ENCODE measurements at regions not wholly inside any gene's neighbourhood (a gene's known extent, or its start where the extent isn't known, plus 50 kb on each side); places are given as distances from the start of the nearest gene placed in this dataset.

DNA sequence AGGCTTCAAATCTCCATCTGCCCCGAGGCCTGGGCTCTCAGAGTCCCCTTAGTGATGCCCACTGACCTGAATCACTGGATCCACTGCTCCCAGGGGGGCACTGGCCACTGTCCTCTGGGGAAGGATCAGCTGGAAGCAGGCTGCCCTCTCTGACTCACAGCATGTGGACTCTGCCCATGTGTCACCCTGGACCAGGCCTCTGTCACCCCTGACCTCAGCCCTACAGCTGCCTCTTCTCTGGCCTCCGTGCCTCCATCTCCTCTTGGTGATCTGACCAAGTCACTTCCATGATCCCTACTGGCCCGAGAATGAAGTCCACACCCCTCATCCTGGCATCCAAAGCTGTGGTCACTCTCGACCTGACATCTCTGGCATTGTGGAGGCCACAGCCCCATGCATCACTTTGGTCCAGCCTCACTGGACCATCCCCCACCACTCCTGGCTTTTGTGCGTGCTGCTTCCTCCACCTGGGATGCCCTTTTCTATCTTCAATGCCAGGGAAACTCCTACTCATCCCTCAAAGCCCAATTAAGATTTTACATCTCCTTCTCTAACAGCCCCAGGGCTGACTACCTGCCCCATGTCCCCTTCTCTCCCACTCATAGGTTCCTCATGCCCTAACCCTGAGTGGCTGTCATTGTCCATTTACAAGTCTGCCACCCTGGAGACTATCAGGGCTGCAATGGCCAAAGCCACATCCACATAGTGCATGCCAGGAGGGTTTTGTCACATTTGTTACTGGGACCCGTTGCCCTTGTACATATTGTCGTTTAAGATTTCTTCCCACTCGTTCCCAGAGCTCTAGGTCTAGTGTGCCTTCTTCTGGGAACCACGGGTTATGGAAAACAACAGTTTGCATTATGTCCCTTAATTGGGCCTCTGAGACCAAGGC is 685.0 kb downstream of the MATN1 start:
- FAIRE-seq (no peak), DNase-seq (ENCODE audit: insufficient read length, low spot score) (no peak)

DNA sequence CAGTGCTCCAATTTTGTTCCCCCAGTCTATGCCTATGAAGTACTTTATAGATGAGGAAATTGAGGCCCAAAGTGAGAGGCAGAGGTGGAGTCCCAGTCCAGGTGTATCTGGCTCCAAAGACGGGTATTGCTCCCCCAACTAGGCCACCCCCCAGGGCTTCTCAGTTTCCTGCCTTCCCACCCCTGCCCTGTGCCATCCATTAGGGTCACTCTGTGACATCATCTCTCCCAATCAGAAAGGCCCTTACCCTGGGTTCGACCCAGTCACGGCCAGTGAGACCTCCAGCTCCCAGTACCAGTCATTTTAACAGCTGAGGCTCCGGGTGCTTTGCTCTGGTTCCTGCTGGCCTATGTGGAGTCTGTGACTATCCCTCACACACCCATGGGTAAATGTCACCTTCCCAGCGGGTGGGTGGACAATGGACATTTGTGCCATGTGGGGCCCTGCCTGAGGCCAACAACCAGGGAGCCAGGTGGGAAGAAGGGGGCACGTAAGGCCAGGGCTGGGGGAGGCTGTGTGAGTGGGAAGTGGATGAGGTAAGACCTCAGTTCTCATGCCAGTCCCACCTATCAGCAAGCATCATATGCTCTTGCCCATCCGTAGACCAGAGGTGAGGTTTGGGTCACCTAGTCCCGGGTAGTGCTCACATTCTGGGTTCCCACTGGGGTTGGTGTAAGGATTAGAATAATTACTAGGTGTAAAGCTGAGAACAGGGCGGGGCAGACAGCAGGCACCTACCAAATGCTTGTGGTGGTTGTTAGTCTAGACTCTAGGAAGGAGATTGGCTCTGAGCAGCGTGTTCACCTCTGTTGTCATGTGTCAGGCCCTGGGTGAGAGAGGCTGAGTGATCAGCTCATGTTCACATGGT is 685.9 kb downstream of the MATN1 start:
- FAIRE-seq (no peak), DNase-seq (ENCODE audit: insufficient read length, low spot score) (no peak)

DNA sequence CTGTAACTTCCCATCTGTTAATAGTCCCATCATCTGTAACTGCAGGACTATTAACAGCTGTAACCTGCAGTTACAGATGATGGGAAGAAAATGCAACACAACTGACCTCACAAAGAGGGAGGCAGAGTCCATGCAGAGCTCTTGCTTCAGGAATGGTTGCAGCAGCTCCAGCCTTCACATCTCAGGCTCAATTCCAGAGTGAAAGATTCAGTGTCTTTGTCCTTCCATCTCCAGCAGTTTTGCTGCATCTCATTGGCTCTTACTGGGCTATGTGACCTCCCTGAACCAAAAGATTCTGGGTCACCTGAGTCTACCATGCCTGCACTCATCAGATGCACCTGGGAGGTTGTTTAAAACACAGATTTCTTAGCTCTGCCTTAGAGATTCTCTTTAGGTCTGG is 686.7 kb downstream of the MATN1 start:
- FAIRE-seq (no peak), DNase-seq (ENCODE audit: insufficient read length, low spot score) (no peak)

DNA sequence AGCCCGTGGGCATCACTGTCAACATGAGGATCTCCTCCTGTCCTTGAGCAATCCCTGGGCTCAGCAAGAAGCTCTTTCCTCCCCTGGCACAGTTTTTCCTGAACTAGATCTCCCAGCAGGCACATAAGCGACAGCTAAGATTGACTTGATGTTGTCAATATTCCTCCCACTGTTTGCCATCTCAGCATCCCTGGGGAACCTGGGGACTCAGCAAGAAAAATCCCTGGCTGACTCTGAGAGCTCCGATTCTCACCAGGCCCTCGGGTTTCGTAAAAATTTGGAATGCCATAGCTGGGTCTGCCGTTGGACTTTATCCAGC is 687.2 kb downstream of the MATN1 start:
- DNase-seq (ENCODE audit: insufficient read length, low spot score) (no peak), FAIRE-seq (no peak)

DNA sequence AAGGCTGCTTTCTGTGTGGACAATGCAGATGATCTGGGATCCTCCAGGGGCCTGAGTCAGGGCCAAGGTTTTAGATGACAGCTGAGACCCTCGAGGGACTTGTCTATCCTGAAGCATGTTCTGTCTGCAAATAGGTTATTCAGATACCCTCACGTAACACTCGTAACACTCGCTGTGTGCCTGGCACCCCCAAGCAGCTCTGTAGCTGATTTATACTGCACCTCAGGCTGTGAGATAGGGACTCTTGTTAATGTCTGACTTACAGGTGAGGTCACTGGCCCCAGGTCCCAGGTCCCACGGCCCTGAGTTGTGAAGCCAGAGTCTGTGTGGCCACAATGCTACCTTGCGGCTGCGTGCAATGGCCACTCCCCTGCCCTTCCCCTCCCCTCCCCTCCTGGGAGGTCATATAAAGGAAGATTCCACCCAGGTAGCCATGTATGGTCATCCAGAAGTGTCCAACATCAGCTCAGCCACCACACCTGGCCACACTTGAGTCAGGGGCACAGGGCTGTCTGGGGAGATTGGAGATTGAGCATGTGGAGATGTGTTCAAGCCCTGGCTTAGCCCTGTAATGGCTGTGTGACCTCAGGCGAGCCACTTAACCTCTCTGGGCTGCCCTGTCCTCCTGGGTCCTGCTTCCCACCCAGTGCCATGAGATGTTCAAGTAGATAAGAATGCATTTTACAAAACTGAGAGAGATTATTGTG is 687.7 kb downstream of the MATN1 start:
- DNase-seq (ENCODE audit: insufficient read length, low spot score) (no peak), FAIRE-seq (no peak)

DNA sequence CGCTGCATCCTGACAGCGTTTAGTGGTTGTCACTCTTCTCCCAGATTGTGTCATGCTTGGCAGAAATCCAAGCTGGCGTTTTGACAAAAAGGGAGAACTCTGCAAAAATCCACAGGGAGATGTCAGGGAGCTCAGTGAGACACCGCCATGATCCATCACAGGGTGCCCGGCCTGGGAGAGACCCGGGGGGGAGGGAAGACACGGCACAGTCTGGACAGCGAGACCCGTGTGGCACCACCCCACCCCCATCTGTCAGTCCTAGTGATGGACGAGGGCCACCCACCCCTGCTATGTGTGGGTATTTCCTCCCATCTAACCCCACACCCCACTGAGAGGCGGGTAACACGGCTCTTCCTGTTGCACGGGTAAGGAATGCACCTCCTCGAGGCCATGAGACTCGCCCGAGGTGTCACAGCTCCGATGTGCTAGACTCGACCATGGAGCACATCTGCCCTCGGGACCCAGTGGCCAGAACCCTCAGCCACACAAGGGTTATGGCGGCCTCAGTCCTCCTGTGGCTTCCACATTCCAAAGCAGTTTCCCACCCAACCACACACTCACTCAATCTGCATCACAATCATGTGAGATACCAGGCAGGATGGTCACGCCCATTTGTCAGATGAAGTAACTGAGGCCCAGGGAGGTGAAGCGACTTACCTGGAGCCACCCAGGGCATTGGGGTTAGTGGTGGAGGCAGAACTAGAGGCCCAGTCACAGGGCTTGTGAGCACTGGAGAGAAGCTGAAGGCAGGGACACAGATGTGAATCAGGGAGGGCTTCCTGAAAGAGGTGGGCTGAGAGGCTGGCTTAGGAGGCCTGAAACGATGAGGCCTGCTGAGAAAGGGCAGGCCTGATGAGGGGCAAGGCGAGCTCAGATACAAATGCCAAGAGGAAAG is 688.5 kb downstream of the MATN1 start:
- DNase-seq (ENCODE audit: insufficient read length, low spot score), result peak; percentile 24
- FAIRE-seq, result no peak

DNA sequence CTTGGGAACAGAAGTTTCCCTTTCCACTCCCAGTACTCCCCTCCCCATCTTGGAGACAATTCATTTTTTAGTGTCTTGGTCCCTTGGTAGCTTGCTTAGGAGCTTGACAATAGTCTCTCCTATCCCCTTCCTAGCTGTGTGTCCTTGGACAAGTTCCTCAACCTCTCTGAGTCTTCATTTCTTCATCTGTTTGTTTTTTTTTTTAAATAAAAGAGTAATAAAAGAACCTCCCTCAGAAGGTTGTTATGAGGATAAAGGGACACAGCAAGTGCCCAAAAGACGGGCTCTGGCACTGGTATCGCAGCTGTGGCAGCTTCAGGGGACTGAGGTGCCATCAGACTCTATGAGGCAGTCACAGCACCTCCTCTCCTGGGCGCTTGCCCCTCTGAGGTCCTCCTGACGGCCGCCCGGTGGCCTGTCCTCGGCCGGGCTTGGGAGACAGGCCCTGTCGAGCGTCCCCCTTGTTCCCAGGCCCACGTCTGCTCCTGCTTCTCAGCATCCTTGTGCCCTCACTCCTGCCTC is 689.2 kb downstream of the MATN1 start:
- FAIRE-seq (no peak), DNase-seq (ENCODE audit: insufficient read length, low spot score) (no peak)

DNA sequence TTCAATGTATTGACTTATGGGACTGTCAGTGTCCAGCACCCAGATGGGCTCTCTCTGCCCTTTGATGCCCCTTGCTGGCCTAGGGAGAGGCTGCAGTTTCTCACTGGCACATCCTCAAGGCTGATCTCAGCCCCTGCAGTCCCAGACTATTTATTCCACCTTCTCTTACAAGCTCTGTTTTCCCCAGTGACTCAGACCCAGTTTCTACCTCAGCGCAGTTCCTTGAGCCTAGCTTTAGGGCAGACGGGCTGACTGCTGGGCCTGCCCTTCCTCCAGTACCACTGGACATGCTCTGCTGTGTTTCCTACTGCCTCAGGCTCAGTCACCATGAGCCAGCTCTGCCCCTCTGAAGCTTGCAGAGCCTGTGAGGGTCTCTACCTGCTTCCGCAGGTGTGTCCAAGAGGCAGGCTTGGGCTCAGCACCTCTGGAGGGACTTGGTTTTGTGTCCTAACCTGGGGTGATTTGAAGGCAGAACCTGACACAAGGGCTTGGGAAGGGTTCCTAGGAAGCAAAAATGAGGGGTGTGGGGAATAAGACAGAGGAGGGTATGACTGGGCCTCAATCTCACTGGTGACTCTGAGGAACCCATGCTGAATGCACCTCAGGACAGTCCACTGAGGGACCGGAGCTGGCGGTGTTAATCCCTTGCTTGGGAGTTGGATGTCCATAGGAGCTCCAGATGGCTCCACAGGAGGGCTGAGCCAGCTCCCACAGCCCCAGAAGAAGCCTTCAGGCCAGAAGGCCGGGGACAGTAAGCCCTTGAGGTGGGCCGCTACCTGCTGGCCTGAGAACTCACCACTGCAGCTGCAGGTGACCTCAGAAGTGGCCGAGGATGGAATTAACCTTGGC is 689.9 kb downstream of the MATN1 start:
- no peak for FAIRE-seq
- no peak for DNase-seq (ENCODE audit: insufficient read length, low spot score)

DNA sequence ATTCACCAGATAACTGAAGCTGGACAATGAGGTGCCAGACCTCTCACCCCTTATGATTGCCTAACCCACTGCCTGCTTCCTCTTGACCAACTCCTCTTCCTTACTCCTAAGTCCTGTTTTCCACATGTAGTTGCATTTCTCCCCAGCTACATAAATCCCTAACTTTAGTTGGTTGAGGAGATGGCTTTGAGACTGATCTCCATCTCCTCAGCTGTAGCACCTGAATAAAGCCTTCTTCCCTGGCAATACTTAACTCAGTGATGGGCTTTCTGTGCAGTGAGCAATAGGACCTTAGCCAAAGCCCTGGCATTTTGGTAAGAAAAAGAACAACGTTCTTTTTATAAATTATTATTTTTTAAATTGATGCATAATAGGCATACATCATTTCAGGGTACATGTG is 691.1 kb downstream of the MATN1 start:
- FAIRE-seq (no peak), DNase-seq (ENCODE audit: insufficient read length, low spot score) (no peak)

DNA sequence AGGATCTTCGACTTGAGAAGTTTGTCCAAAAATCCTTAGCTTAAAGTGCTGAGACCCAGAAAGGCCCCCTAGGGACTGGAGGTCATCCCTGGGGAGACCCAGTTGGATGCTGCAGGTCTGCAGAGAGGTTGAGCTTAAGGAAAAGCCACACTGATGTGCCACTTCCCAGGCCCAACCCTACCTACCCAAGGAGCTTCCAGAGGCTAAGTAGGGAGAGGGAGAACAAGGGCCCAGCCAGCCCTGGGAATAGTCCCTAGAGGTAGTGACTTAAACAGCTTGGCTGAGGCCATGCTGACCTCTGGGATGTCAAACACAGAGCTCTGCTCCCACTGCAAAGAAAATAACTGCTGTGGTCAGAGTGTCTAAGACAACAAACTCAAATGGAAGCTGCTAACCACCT is 693.7 kb downstream of the MATN1 start:
- no peak for FAIRE-seq
- no peak for DNase-seq (ENCODE audit: insufficient read length, low spot score)

DNA sequence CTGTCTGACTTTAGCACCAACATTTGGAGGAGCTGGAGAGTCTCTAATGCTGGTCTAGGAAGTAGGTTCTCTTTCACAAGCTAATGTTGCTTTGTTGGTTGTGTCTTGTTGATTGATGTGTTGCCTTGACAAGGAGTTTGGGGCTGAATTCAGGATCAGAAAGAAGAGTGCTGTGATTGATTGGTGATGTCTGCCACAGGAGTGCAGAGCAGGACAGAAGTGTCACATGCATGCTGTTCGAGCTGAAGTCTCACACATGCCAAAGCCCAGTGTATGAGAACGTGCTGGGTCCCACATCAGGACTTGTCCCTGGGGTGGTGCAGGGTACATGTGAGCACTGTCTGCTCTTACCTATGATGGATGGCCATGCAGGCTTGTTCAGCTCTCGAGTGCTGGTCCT is 694.4 kb downstream of the MATN1 start:
- DNase-seq (ENCODE audit: insufficient read length, low spot score) (no peak), FAIRE-seq (no peak)

DNA sequence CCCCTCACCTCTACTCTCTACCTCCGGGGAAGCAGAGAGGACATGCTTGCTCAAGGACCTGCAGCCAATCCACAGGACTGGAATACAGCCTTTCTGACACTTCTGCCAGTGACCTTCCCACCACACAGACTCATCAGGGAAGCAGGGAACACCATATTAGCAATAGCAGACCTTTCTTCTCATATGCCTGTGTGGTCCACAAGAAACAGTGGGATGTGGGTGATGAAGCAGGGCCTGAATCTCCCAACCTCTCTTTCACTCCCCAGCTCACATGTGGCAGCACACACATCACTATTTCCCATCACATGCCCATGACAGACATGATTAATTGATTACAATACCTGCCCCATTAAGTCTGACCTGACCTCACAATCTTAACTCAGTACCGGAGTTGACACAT is 695.1 kb downstream of the MATN1 start:
- FAIRE-seq, result no peak
- no peak for DNase-seq (ENCODE audit: insufficient read length, low spot score)

DNA sequence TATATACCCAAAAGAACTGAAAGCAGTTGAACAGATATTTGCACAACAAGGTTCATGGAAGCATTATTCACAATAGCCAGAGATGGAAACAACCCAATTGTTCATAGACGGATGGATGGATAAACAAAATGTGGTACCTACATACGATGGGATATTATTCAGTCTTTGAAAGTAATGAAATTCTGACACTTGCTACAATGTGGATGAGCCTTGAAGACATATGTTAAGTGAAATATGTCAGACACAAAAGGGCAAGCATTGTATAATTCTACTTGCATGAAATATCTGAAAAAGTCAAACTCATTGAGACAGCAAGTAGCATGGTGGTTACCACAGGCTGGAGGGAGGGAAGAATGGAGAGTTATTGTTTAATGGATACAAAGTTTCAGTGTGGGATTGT is 696.1 kb downstream of the MATN1 start:
- DNase-seq (ENCODE audit: insufficient read length, low spot score) (no peak), FAIRE-seq (no peak)

DNA sequence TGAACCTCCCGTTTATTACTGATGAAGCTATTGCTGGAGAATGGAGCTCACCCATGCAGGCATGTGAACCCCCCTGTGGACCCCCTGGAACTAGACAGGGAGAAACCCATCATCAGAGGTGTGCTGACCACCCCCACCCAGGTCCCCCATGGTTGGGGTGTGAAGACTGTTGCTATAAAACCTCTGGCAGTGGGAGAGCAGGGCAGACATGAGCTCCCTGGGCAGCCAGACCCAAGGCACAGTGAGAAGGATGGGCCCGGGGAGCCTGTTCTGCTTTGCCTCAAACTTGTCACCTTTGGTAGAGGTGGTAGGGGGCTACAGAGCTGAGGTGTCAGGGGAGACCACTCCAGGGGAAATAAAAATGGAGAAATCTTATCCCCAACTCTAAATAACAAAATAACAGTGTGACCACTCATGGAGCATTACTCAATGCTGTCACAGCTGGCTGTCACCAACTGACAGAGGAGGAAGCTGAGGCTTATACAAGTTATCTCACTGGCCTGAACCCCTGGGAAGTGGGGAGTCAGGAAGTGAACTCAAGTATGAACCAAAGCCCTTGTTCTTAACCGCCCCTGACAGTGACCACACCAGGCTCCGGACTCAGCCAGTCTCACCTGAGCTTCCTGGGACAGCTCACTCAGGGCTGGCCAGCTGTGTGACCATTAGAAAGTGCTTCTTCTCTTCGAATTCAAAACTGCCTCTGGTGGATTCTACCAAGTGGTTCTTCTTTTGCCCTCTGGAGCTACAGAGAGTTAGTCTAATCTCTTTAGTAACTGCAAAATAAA is 698.8 kb downstream of the MATN1 start:
- FAIRE-seq (no peak), DNase-seq (ENCODE audit: insufficient read length, low spot score) (no peak)

DNA sequence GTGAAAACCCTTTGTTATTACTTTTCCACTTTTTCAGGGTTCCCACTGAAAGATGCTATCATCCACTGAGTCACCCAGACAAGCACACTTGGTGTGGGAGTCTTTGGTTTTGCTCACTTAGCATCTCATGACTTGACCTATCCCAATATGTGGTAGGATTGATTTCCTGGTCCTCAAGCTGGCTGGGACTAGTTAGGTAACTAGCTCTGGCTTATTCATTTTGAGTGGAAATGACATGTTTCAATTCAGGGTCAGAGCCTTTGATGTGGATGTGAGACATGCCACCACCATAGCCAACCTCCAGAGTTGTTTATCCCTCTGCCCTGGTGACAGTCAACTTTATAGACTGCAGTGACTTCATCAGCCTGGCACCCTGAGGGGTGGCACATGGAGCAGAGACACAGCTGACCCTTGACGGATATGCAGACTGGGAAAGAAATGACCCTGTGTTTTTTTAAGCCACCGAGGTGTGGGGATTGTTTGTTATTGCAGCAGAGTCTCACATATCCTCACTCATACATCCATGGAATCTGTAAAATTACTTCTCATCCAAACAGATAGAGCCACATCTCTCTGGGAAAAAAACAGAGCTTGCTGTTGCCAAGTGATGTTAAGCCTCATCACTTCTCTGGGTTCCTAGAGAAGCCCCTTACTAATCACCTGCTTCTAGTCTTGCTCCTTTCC is 699.9 kb downstream of the MATN1 start:
- FAIRE-seq (no peak), DNase-seq (ENCODE audit: insufficient read length, low spot score) (no peak)

DNA sequence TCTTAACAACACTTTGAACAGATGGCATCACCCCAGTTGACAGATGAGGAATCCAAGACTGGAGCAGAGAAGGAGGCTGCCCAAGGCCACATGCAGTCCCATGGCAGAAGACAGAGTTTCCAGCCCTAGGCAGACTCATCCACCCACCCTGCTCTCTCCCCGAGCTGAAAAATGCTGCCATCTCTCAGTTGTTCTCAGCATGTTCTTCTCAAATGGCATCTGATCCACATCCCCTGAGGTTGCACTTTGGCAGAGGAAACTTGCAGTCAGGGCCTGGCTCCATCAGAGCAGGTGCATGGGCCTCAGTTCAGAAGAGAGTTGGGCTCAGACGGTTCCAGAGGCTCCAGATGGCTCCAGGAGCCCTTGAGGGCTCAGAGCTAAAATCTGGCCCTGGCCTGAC is 709.4 kb downstream of the MATN1 start:
- no peak for FAIRE-seq

DNA sequence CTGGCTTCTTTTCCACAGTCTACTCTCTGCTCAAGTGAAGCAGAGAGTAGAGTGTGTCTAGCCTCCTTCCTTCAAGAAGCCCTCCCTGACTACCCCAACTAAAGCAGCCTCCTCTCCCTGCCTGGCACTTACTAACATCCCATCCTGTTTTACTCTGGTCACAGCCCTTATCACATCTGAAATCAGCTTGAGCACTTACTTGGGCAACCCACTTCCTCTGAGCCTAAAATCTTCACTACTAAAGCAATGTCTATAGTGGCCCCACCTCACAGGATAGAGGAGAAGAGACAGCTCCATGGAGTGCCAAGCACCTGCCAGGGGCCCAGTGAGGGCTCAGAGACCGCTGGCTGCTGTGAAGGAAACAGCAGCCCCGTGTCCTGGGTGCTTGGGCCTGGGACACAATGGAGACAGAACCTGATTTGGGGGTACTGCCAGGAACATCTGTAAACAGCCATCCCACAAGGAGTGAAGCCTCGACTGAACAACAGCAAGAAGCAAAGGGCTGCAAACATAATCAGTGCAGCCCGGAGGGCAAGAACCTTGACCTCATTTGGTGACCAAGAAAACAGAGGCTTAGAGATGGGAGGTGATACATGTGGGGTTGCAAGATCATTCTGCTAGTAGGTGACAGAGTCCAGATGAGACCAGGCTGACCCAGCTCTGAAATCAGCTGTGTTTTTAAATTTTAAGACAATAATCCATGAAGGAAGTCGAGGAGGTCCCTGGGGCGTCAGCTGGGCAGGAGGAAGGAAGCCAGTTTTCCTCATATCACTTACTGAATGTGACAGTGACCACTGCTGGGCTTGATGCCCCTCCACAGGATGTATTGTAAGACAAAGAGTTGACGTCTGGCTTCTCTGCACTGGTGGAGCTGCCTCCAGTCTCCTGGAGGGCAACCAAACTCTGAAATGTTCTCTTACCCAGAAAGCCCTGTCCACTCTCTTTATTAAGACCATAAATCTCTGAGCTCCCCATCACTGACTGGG is 710.6 kb downstream of the MATN1 start:
- no peak for FAIRE-seq
- DNase-seq (ENCODE audit: insufficient read length, low spot score), result no peak

More for the DNA sequence above, 709.4 kb downstream of the MATN1 start:
- no peak for DNase-seq (ENCODE audit: insufficient read length, low spot score)
